ENCODE measurements at regions not wholly inside any gene's neighbourhood (a gene's known extent, or its start where the extent isn't known, plus 50 kb on each side); places are given as distances from the start of the nearest gene placed in this dataset.

DNA sequence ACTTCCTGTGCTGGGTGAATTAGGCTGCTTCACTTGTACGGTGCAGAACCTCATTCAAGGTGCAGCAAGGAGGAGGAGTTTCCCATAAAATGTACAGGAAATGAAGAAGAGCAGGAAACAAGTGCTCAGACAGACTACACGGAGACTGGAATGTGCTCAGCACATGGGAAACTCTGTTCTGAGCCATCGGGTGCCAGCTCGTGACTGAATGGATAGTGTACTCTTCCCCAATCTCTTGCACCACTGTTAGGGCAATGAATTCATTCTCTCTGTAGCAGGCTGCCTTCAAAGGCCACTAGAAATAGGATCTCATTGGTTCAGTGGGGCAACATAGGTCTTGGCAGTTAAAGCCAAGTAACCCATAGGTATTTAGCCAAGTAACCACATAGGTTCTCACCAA is 200.0 kb upstream of the LDB2 start:
- H3K4me3 Mint-ChIP-seq (ENCODE audit: low read depth): no peak overlapping the region
- peaks cover 4% of the 10 kb centered on the region for H3K9me3 Mint-ChIP-seq (ENCODE audit: low read depth)
- no peak for TF ChIP-seq CTCF (IDR thresholded peaks at IDR 0.05; ENCODE audit: unreplicated experiment)
- H3K27me3 Mint-ChIP-seq: peaks cover 21% of the 10 kb centered on the region
- no peak for DNase-seq (ENCODE audit: low spot score, unreplicated experiment)
- no peak overlapping the region for H3K27ac Mint-ChIP-seq
- H3K4me1 Mint-ChIP-seq (ENCODE audit: low read depth): no peaks in the 10 kb centered on the region
- no peaks in the 10 kb centered on the region for H3K36me3 Mint-ChIP-seq (ENCODE audit: insufficient read depth)

DNA sequence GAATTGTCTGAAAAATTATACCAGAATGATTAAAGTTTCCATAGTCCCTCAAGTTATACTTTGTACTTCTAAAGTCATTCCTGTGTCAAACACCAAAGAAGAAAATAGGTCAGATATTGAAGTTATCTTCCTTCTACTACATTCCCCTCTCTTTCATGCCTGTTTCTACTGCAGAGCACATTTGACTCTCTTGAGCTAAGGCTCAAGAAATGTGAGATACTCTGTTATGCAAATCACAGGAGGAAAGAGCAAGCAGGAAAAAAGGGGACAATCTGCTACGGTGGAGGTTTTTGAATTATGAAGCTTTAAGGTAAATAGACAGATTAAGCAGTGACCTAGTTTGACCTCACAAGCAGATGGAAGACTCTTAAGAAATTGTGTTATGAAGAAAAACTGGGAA is 198.9 kb upstream of the LDB2 start:
- H3K9me3 Mint-ChIP-seq (ENCODE audit: low read depth): peaks cover 4% of the 10 kb centered on the region
- no peak overlapping the region for H3K4me3 Mint-ChIP-seq (ENCODE audit: low read depth)
- H3K4me1 Mint-ChIP-seq (ENCODE audit: low read depth): no peaks in the 10 kb centered on the region
- no peak for DNase-seq (ENCODE audit: low spot score, unreplicated experiment)
- no peak for TF ChIP-seq CTCF (IDR thresholded peaks at IDR 0.05; ENCODE audit: unreplicated experiment)
- no peak overlapping the region for H3K27ac Mint-ChIP-seq
- peaks cover 22% of the 10 kb centered on the region for H3K27me3 Mint-ChIP-seq
- no peaks in the 10 kb centered on the region for H3K36me3 Mint-ChIP-seq (ENCODE audit: insufficient read depth)

DNA sequence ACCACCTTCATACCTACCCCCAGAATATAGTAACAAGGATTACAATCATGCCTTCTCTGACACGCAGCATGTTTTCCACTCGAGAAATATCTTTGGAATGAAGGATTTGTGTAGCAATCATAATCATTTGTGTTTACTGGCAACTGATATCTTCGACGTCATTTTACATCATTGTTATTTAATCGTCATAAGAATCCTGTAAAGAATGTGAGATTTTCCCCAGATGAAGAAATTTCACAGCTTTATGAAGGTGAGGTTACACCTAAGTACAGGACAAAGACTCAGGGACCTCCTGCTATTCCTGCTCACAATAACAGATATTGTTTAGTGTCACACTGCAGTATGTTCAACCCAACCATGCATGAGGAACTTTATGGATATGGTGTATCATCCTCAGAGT is 198.2 kb upstream of the LDB2 start:
- Mint-ChIP-seq H3K9me3 (ENCODE audit: low read depth) (peaks cover 4% of the 10 kb centered on the region), H3K27me3 (peaks cover 22% of the 10 kb centered on the region), H3K36me3 (ENCODE audit: insufficient read depth) (no peaks in the 10 kb centered on the region), H3K4me3 (ENCODE audit: low read depth) (no peak overlapping the region), H3K4me1 (ENCODE audit: low read depth) (no peaks in the 10 kb centered on the region), H3K27ac (no peak overlapping the region)
- no peak for DNase-seq (ENCODE audit: low spot score, unreplicated experiment)
- no peak for TF ChIP-seq CTCF (IDR thresholded peaks at IDR 0.05; ENCODE audit: unreplicated experiment)

GRCh38 chr4:17095771-17096170 is 197.3 kb upstream of the LDB2 start:
- Mint-ChIP-seq H3K4me1 (ENCODE audit: low read depth) (no peaks in the 10 kb centered on the region), H3K9me3 (ENCODE audit: low read depth) (peaks cover 4% of the 10 kb centered on the region), H3K36me3 (ENCODE audit: insufficient read depth) (no peaks in the 10 kb centered on the region), H3K27ac (no peak overlapping the region), H3K4me3 (ENCODE audit: low read depth) (no peak overlapping the region), H3K27me3 (peaks cover 22% of the 10 kb centered on the region)
- no peak for DNase-seq (ENCODE audit: low spot score, unreplicated experiment)
- TF ChIP-seq CTCF (IDR thresholded peaks at IDR 0.05; ENCODE audit: unreplicated experiment): no peak

- Mint-ChIP-seq H3K4me1 (ENCODE audit: low read depth) (no peaks in the 10 kb centered on the region), H3K36me3 (ENCODE audit: insufficient read depth) (no peaks in the 10 kb centered on the region), H3K27ac (no peak overlapping the region), H3K27me3 (peaks cover 22% of the 10 kb centered on the region), H3K9me3 (ENCODE audit: low read depth) (peaks cover 4% of the 10 kb centered on the region), H3K4me3 (ENCODE audit: low read depth) (no peak overlapping the region)
- DNase-seq (ENCODE audit: low spot score, unreplicated experiment): no peak
- TF ChIP-seq CTCF (IDR thresholded peaks at IDR 0.05; ENCODE audit: unreplicated experiment): no peak
Measured at GRCh38 chr4:17094876-17095210, 196.4 kb upstream of the LDB2 start.

Data from progenitor cell of endocrine pancreas (in vitro differentiated cells).